ENCODE measurements at regions not wholly inside any gene's neighbourhood (a gene's known extent, or its start where the extent isn't known, plus 50 kb on each side); places are given as distances from the start of the nearest gene placed in this dataset.

DNA sequence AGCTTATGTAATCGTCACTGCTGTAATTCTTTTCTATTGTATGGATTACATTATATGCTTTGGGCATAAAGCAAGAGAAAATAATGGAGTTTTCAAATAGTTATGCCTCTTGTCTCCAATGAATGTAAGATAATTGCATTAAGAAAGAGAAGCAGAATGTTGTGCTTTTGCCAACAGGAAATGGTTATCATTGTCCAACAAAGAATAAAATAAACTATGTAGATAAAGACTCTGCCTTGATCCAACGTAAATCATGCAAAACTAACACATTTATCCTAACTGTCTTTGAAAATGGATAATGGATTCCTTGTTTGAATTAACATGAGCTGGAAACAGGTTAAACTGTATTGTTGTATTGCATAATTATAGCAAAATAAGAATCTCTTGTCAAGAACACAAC is 1709.0 kb downstream of the PCDH7 start:
- Histone ChIP-seq H2AFZ (ENCODE audit: low read depth, low read length, poor library complexity, severe bottlenecking) (no peak overlapping the region), H3K27ac (ENCODE audit: low read depth, low read length) (no peak overlapping the region), H3K9me2 (ENCODE audit: insufficient read depth) (no peaks in the 10 kb centered on the region), H4K20me1 (ENCODE audit: insufficient read depth) (no peaks in the 10 kb centered on the region), H3K79me2 (ENCODE audit: insufficient read depth, low read length) (no peaks in the 10 kb centered on the region), H3K4me1 (ENCODE audit: control insufficient read depth in 1 of 2, insufficient read depth in 2 of 2, low read length in 2 of 2) (no peaks in the 10 kb centered on the region), H3K9ac (ENCODE audit: low read length) (no peak overlapping the region), H3K4me2 (ENCODE audit: low read length) (no peak overlapping the region), H3K36me3 (ENCODE audit: control insufficient read depth in 1 of 2, insufficient read depth in 2 of 2, low read length in 2 of 2) (no peaks in the 10 kb centered on the region), H3K9me3 (ENCODE audit: control insufficient read depth in 1 of 2, insufficient read depth in 1 of 2, low read depth in 1 of 2, low read length in 2 of 2) (no peaks in the 10 kb centered on the region), H3K27me3 (ENCODE audit: insufficient read depth, low read length) (no peaks in the 10 kb centered on the region), H3K4me3 (replicated peaks in 1 of 2; ENCODE audit: low read depth in 1 of 2, low read length in 2 of 2) (no peak overlapping the region)
- ATAC-seq: no peak
- intact Hi-C loops (cut with micrococcal nuclease): no loop called here
- ChIA-PET POLR2A (no interaction called here), RAD21 (ENCODE audit: low non-redundant PET in 1 of 2, low total read pairs in 2 of 2, uncharacterized antibody in 2 of 2, unreplicated experiment in 2 of 2) (no interaction called here), CTCF (no interaction called here)
- no peak for TF ChIP-seq POLR2A (IDR thresholded peaks at IDR 0.05; ENCODE audit: borderline replicate concordance, extremely low read depth, insufficient read depth, insufficient read length)
- TF ChIP-seq ZFX (IDR thresholded peaks at IDR 0.05): no peak
- TF ChIP-seq CBX3 (IDR thresholded peaks at IDR 0.05; ENCODE audit: low read depth): no peak
- no peak for TF ChIP-seq YY1 (IDR thresholded peaks at IDR 0.05; ENCODE audit: extremely low read depth, insufficient replicate concordance, low read depth, low read length)
- no peak for TF ChIP-seq ELF1 (IDR thresholded peaks at IDR 0.05; ENCODE audit: borderline replicate concordance, low read depth)
- no peak for TF ChIP-seq FOSL1 (IDR thresholded peaks at IDR 0.05; ENCODE audit: low read depth)
- TF ChIP-seq, protein P1, sequence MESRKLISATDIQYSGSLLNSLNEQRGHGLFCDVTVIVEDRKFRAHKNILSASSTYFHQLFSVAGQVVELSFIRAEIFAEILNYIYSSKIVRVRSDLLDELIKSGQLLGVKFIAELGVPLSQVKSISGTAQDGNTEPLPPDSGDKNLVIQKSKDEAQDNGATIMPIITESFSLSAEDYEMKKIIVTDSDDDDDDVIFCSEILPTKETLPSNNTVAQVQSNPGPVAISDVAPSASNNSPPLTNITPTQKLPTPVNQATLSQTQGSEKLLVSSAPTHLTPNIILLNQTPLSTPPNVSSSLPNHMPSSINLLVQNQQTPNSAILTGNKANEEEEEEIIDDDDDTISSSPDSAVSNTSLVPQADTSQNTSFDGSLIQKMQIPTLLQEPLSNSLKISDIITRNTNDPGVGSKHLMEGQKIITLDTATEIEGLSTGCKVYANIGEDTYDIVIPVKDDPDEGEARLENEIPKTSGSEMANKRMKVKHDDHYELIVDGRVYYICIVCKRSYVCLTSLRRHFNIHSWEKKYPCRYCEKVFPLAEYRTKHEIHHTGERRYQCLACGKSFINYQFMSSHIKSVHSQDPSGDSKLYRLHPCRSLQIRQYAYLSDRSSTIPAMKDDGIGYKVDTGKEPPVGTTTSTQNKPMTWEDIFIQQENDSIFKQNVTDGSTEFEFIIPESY (IDR thresholded peaks at IDR 0.05; ENCODE audit: extremely low read depth, insufficient replicate concordance, low read length): no peak
- TF ChIP-seq, protein P2, sequence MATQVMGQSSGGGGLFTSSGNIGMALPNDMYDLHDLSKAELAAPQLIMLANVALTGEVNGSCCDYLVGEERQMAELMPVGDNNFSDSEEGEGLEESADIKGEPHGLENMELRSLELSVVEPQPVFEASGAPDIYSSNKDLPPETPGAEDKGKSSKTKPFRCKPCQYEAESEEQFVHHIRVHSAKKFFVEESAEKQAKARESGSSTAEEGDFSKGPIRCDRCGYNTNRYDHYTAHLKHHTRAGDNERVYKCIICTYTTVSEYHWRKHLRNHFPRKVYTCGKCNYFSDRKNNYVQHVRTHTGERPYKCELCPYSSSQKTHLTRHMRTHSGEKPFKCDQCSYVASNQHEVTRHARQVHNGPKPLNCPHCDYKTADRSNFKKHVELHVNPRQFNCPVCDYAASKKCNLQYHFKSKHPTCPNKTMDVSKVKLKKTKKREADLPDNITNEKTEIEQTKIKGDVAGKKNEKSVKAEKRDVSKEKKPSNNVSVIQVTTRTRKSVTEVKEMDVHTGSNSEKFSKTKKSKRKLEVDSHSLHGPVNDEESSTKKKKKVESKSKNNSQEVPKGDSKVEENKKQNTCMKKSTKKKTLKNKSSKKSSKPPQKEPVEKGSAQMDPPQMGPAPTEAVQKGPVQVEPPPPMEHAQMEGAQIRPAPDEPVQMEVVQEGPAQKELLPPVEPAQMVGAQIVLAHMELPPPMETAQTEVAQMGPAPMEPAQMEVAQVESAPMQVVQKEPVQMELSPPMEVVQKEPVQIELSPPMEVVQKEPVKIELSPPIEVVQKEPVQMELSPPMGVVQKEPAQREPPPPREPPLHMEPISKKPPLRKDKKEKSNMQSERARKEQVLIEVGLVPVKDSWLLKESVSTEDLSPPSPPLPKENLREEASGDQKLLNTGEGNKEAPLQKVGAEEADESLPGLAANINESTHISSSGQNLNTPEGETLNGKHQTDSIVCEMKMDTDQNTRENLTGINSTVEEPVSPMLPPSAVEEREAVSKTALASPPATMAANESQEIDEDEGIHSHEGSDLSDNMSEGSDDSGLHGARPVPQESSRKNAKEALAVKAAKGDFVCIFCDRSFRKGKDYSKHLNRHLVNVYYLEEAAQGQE (IDR thresholded peaks at IDR 0.05; ENCODE audit: low read depth): no peak
- no peak for TF ChIP-seq SRF (IDR thresholded peaks at IDR 0.05; ENCODE audit: low read depth)
- no peak for TF ChIP-seq SIN3A (IDR thresholded peaks at IDR 0.05; ENCODE audit: low read depth)
- TF ChIP-seq, protein P3, sequence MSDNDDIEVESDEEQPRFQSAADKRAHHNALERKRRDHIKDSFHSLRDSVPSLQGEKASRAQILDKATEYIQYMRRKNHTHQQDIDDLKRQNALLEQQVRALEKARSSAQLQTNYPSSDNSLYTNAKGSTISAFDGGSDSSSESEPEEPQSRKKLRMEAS (IDR thresholded peaks at IDR 0.05): no peak
- TF ChIP-seq SP1 (IDR thresholded peaks at IDR 0.05; ENCODE audit: low read depth): no peak
- no peak for TF ChIP-seq EZH2 (IDR thresholded peaks at IDR 0.05)
- TF ChIP-seq EZH2phosphoT487 (IDR thresholded peaks at IDR 0.05; ENCODE audit: borderline replicate concordance): no peak
- no peak for DNase-seq (ENCODE audit: low read depth, low spot score)
- no TSS peak for BruUV-seq (replicated peaks)

All from HCT116 (cell line).